SU-DHL-6 (cell line): ENCODE measurements at regions not wholly inside any gene's neighbourhood (a gene's known extent, or its start where the extent isn't known, plus 50 kb on each side); places are given as distances from the start of the nearest gene placed in this dataset.
"Not testable (repeated sequence)": the region's sequence is repeated elsewhere in the genome, so short reads cannot be mapped to it uniquely, and the experiment has no call there.

Experiments
- H2AFZ ChIP-seq: fragments of 200-600 bp; sonication (generic); 2 replicates; pipeline ENCODE4 v1.6.1; 2014; ENCODE audit warnings: low read depth, mild to moderate bottlenecking, moderate library complexity, mixed read lengths, antibody characterized with exemption, low read length; ENCODE audit not compliant: severe bottlenecking
- H3F3A ChIP-seq: fragments of 200-600 bp; shearing (Covaris generic); 2 replicates; pipeline ENCODE4 v1.6.0; 2016; ENCODE audit warnings: antibody characterized with exemption, mild to moderate bottlenecking; ENCODE audit not compliant: insufficient read depth
- H3K27ac ChIP-seq: fragments of 200-600 bp; sonication (generic); 2 replicates; pipeline ENCODE4 v1.5.1; 2016; ENCODE audit warnings: low read depth, mild to moderate bottlenecking, low read length, moderate library complexity, mixed read lengths
- H3K27me3 ChIP-seq: fragments of 200-600 bp; sonication (generic), shearing (Covaris generic); 2 replicates; pipeline ENCODE4 v1.6.0; 2014; ENCODE audit warnings: mild to moderate bottlenecking, low read length
- H3K36me3 ChIP-seq: fragments of 200-600 bp; sonication (generic); 2 replicates; pipeline ENCODE4 v1.6.1; 2014; ENCODE audit warnings: mild to moderate bottlenecking, low read length, mixed read lengths
- H3K4me2 ChIP-seq: fragments of 300-600, 200-600 bp; shearing (Covaris generic), sonication (generic); 2 replicates; pipeline ENCODE4 v1.6.0; 2014; ENCODE audit warnings: low read length, low read depth, mild to moderate bottlenecking; ENCODE audit not compliant: poor library complexity, severe bottlenecking
- H3K4me3 ChIP-seq: fragments of 200-600 bp; sonication (generic); 2 replicates; pipeline ENCODE4 v1.5.1; 2014; ENCODE audit warnings: antibody characterized with exemption, low read length, mild to moderate bottlenecking, mixed read lengths; ENCODE audit not compliant: insufficient read depth, poor library complexity, severe bottlenecking
- H3K79me2 ChIP-seq: fragments of 200-600 bp; sonication (generic); 2 replicates; pipeline ENCODE4 v1.6.1; 2014; ENCODE audit warnings: mild to moderate bottlenecking, low read length, moderate library complexity; ENCODE audit not compliant: insufficient read depth
- H3K9ac ChIP-seq: fragments of 200-600 bp; sonication (generic); 2 replicates; pipeline ENCODE4 v1.7.0; 2014; ENCODE audit warnings: mild to moderate bottlenecking, low read length
- H3K9me2 ChIP-seq: fragments of 200-600 bp; sonication (generic); replicated peaks from 2 replicates; pipeline ENCODE4 v1.6.1; 2014; ENCODE audit warnings: low read length; ENCODE audit not compliant: insufficient read depth
- H3K9me3 ChIP-seq: fragments of 200-600 bp; sonication (generic); 2 replicates; pipeline ENCODE4 v1.6.1; 2014; ENCODE audit warnings: low read length, mixed read lengths; ENCODE audit not compliant: insufficient read depth
- H4K20me1 ChIP-seq: fragments of 200-600 bp; sonication (generic); 2 replicates; pipeline ENCODE4 v1.6.1; 2014; ENCODE audit warnings: low read depth, mild to moderate bottlenecking, antibody characterized with exemption, low read length, moderate library complexity, mixed read lengths
- CTCF ChIP-seq: fragments of 200-600 bp; sonication (generic); IDR thresholded peaks from one replicate; pipeline ENCODE4 v1.5.1; 2017; ENCODE audit warnings: antibody characterized with exemption, mild to moderate bottlenecking, low read length, moderate library complexity; ENCODE audit not compliant: insufficient read depth, poor library complexity, severe bottlenecking
- EZH2phosphoT487 ChIP-seq: fragments of 200-600 bp; sonication (generic), shearing (Covaris generic); conservative IDR thresholded peaks from 2 replicates; pipeline ENCODE4 v1.6.1; 2018; ENCODE audit warnings: mild to moderate bottlenecking, antibody characterized with exemption, low read length, moderate library complexity, mixed read lengths

GRCh38 chr2:189236066-189236465 is 56.5 kb upstream of the COL5A2 start:
- H3K36me3 ChIP-seq, result no peaks in the 10 kb centered on the region
- no peak overlapping the region for H3K4me3 ChIP-seq
- H3K9me2 ChIP-seq, result no peaks in the 10 kb centered on the region
- no peak overlapping the region for H3K4me2 ChIP-seq
- no peak overlapping the region for H2AFZ ChIP-seq
- H3F3A ChIP-seq, result no peaks in the 10 kb centered on the region
- H4K20me1 ChIP-seq, result no peaks in the 10 kb centered on the region
- TF ChIP-seq CTCF, result no peak
- no peak for TF ChIP-seq EZH2phosphoT487
- no peaks in the 10 kb centered on the region for H3K79me2 ChIP-seq
- H3K27ac ChIP-seq, result no peak overlapping the region
- H3K27me3 ChIP-seq, result no peaks in the 10 kb centered on the region
- H3K9ac ChIP-seq, result no peak overlapping the region
- H3K9me3 ChIP-seq, result no peaks in the 10 kb centered on the region

GRCh38 chr2:189238903-189239302 is 59.3 kb upstream of the COL5A2 start:
- H3K79me2 ChIP-seq, result no peaks in the 10 kb centered on the region
- no peak overlapping the region for H2AFZ ChIP-seq
- H3K9me2 ChIP-seq, result no peaks in the 10 kb centered on the region
- H3F3A ChIP-seq, result no peaks in the 10 kb centered on the region
- H3K36me3 ChIP-seq, result no peaks in the 10 kb centered on the region
- H3K27ac ChIP-seq, result no peak overlapping the region
- no peak overlapping the region for H3K4me3 ChIP-seq
- H3K4me2 ChIP-seq, result no peak overlapping the region
- no peaks in the 10 kb centered on the region for H3K9me3 ChIP-seq
- no peak overlapping the region for H3K9ac ChIP-seq
- H3K27me3 ChIP-seq, result no peaks in the 10 kb centered on the region
- no peak for TF ChIP-seq CTCF
- no peak for TF ChIP-seq EZH2phosphoT487
- no peaks in the 10 kb centered on the region for H4K20me1 ChIP-seq

GRCh38 chr2:189243843-189244242 is 64.3 kb upstream of the COL5A2 start:
- H3K9me3 ChIP-seq, H3K9ac ChIP-seq, H3K27me3 ChIP-seq, H3K4me3 ChIP-seq, H2AFZ ChIP-seq, H3F3A ChIP-seq, H3K9me2 ChIP-seq, H3K4me2 ChIP-seq, H3K79me2 ChIP-seq, H3K27ac ChIP-seq, H4K20me1 ChIP-seq, H3K36me3 ChIP-seq: not testable (repeated sequence)

- H2AFZ ChIP-seq, result no peak overlapping the region
- H3K36me3 ChIP-seq, result no peaks in the 10 kb centered on the region
- H3K4me2 ChIP-seq, result no peak overlapping the region
- no peak overlapping the region for H3K9ac ChIP-seq
- no peak overlapping the region for H3K4me3 ChIP-seq
- no peaks in the 10 kb centered on the region for H3F3A ChIP-seq
- no peaks in the 10 kb centered on the region for H3K79me2 ChIP-seq
- no peaks in the 10 kb centered on the region for H3K9me3 ChIP-seq
- H3K9me2 ChIP-seq, result no peaks in the 10 kb centered on the region
- TF ChIP-seq CTCF (no peak), EZH2phosphoT487 (no peak)
- H3K27ac ChIP-seq, result no peak overlapping the region
- no peaks in the 10 kb centered on the region for H4K20me1 ChIP-seq
- no peaks in the 10 kb centered on the region for H3K27me3 ChIP-seq
Observed at GRCh38 chr2:189247276-189247675, 67.7 kb upstream of the COL5A2 start.
